NCI-H524 treated with DMSO at 0.1 percent for 48 hours (cell line): ENCODE measurements at regions not wholly inside any gene's neighbourhood (a gene's known extent, or its start where the extent isn't known, plus 50 kb on each side); places are given as distances from the start of the nearest gene placed in this dataset.
A peak's percentile ranks its signal among the peaks of the same experiment; 100 is the strongest.
"Not testable (repeated sequence)": the region's sequence is repeated elsewhere in the genome, so short reads cannot be mapped to it uniquely, and the experiment has no call there.

Experiments
- DNase-seq: peaks from one replicate; lab custom pipeline; 2025; lab: John Stamatoyannopoulos, UW

DNA sequence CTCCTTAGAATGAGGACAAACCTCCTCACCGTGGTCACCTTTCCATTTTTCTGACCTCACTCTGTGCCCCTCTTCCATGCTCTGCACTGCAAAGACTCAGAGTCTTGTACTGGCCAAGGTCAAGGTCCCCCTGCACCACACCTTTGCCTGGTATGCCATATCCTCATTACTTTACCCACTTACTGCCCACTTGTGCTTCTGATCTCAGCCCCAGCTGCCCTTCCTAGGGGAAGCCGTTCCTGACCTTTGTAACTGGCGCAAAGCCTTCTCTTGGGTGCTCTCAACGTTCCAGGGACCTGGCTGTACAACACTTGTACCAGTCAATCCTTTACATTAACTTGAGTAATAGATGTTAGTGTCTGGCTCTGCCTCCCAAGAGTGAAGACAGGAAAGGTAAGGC is 256.0 kb downstream of the SV2B start:
- no peak for DNase-seq

DNA sequence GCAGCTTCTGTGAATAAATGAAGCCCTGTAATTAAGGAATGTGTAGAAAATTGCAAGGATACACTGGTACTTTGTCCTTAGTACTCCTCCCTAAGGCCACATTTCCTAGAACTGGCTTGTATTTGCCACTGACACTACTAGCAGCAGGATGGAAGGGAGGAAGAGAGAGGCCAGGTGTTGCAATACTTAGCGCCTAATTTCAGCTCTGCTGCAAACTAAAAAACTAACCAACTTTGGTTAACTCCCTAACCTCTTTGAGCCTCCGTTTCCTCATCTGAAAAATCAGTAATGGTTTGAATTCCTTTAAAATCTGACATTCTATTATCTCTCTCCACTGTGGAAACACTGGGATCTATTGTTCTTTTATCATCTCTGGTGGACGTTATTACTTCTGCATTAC is 257.0 kb downstream of the SV2B start:
- no peak for DNase-seq

DNA sequence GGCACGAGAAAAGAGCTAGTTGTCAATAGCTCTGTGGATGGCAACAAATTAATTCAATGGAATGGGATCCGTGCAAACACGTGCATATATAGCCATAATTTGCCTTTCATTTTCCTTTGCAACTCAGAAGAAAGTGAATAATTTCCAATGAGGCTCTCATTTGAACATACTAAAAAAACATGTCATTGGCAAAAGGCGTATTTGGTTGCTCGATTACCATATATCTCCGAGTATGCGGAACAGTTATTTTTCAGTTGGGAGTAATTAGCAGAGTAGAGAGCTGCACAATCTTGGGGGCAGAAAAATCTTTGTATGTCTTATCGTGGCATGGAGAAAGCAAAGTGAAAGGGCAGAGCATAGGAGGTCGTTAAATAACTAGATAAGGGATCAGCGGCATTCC is 257.4 kb downstream of the SV2B start:
- DNase-seq = no peak

DNA sequence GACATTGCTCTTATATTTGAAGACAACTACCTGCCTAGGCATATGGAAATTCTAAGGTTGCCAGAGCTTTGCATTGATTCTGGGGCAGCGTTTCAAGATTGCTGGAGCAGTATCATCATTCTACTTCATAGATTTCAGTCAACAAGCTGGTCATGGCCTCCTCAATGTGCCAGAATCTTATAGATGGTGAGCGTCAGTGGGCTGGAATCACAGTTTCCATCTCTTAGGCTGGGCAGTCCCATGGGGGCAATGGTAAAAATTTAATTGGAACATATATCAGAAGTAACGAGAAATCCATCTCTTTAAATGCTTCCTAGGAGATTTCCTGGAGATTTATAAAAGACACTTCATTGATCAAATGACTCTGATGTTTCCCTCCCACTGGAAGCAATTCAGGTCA is 258.3 kb downstream of the SV2B start:
- no peak for DNase-seq

DNA sequence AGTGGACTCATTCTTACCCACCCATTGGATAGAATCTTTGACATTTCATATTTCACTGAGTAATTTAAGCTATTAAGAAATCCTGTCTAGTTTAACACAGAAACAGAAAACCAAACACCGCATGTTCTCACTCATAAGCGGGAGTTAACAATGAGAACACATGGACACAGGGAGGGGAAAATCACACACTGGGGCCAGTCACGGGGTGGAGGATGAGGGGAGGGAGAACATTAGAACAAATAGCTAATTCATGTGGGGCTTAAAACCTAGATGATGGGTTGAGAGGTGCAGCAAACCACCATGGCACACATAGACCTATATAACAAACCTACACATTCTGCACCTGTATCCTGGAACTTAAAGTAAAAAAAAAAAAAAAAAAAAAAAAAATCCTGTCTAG is 261.6 kb downstream of the SV2B start:
- DNase-seq = not testable (repeated sequence)

DNA sequence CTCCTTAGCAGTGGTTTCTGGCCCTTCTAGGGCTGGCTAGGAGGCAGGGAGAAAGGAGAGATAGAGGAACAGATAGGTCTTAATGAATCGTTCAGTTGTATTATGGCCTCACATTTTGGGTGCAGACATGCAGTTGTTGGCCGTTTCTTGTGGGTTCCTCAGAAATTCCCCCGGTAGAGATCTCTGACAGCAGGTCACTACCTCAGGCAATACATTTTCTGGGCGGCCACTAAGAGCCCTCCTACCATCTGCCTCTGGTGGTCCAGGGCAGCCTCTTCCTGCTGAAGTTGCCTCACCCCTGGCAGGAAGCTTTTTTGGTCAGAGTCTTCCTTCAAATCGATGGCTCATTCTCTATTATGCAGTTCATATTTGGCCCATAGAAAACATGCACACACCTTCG is 266.1 kb downstream of the SV2B start:
- DNase-seq = no peak

DNA sequence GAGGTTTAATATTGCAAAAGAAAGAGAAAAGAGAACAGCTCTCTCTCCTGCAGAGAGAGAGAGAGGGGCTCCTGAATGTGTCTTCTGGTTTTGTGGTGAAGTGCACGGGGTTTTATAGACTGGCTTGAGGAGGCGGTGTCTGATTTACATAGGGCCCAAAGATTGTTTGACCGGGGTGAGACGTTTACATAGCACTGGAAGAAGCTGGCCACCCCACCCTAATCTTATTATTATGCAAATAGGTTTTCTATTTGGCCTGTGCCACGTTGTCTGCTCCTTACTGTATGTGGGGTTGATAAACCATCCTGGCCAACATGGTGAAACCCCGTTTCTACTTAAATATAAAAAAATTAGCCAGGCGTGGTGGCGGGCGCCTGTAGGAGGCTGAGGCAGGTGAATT is 268.6 kb downstream of the SV2B start:
- DNase-seq = no peak

DNA sequence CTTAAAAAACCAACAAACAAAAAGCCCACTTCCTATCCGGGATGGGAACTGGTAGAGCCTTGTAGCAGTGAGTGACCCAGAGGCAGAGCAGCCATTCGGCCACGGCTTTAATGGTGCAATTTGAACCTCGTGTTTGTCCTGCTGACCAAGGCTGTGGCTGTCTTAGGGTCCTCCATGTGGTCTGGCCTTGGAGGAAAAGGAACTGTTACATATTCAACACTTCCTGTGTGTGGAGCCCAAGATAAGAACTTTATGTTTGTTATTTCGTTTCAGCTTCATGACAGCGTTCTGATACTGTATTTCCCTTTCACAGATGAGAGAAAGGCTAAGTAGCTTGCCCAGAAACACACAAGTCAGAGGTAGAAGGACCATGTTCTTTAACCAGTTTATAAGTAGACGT is 269.8 kb downstream of the SV2B start:
- DNase-seq = no peak

DNA sequence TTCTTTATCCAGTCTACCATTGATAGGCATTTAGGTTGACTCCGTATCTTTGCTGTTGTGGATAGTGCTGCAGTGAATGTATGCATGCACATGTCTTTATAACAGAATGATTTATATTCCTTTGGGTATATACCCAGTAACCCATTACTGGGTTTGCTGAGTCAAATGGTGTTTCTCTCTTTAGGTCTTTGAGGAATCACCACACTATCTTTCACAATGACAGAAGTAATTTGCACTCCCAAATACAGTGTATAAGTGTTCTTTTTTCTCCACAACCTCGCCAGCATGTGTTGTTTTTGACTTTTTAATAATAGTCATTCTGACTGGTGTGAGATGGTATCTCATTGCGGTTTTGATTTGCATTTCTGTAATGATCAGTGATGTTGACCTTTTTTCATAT is 271.3 kb downstream of the SV2B start:
- not testable (repeated sequence) for DNase-seq

DNA sequence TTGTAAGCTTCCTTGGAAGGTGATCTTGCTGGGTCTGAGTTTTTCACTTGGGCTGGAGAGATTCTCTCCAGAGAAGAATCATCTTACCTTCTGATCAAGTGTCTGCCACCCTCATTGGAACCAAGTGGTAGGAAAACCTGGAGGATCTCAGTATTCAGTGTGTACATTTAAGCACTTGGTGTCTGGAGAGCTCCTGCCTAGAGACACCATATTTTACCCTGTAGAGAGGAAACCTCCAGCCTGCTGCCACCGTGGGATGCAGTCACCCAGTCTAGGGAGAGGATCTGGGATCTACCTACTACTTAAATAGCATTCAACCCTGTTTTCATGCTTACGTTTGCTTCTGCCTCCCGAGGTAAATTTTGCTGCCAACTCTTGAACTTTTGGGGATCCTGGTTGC is 274.3 kb downstream of the SV2B start:
- no peak for DNase-seq

DNA sequence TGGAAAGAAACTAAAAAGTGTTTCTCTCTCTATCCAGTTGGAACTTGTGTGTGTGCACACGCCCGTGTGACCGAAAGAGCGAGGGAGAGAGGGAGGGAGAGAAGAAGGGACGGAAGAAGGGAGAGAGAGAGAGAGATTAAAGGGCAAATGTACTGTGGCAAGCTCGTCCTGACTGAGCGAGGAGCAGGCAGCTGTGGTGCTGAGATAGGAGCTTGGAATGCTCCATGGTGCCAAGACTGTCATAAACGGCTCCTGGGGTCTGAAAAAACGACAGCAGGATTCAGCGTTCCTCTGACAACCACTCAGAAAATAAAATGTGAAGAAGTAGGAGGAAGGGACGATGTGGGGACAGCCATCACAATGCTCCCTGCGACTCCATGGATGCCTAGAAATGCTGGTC is 276.0 kb downstream of the SV2B start:
- no peak for DNase-seq

DNA sequence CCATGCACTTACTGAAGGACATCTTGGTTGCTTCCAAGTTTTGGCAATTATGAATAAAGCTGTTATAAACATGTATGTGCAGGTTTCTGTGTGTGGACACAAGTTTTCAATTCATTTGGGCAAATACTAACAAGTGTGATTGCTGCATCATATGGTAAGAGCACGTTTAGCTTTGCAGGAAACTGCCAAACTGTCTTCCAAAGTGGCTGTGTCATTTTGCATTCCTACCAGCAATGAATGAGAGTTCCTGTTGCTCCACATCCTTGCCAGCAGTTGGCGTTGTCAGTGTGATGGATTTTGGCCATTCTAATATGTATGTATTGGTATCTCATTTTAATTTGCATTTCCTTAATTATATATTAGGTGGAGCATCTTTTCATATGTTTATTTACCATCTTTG is 280.1 kb downstream of the SV2B start:
- no peak for DNase-seq

DNA sequence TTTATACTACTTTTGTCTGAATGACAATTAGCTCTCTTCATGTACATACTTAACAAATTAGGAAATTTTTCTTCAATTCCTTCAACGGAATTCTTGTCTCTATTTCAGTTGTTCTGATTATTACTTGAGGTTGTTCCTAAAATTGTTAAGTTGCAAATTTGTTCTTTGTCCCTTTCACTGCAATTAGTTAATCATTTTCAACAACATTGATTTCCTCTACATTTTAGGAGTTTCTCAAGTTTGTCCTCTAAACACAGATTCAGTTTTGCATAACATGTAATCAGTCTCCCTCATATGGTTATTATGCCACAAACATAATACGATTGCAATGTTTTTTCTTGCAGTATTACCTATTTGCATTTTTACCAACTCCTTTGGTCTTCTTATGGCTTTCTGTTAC is 283.5 kb downstream of the SV2B start:
- no peak for DNase-seq

DNA sequence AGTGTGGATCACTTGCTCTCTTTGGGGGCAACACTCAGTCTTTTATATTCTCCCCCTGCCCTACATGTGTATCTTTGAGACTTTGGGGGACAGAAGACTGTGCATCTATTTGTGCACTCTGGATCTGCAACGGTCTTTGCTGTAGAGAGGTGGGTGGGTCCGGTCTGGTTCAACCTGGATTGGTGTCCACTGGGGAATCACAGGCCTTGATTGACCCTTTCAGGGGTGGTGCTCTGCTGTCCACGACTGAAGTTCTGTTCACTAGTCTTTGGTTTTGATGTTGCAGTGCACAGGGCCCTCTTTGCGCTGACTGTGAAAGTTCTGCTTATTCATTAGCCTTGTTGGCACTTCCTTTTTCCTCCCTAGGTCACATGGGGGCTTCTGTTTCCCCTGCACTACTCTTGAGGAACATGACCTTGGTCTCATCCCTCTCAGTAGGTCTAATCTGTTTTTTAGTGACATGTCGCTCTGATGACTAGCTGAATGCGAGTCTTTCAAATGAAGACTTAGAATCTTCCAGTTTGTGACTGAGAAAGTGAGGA is 284.2 kb downstream of the SV2B start:
- no peak for DNase-seq

DNA sequence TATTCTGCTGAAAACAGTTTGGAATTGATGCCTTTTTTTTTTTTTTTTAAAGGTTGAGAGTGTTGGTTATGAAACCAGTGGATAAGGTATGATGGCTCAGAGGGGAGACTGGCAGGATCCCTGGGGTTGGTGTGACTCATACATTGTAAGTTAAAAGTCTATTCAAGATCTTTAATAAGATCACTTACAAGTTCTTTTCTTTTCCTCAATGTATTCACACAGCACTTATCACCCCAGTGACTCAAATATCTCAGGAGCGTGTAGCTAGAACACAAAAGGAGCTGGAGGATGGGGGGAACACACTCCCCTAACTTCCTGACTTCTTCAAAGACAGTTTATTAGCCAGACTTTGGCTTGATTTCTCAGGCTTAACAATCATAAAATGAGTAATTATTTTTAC is 285.3 kb downstream of the SV2B start:
- no peak for DNase-seq

DNA sequence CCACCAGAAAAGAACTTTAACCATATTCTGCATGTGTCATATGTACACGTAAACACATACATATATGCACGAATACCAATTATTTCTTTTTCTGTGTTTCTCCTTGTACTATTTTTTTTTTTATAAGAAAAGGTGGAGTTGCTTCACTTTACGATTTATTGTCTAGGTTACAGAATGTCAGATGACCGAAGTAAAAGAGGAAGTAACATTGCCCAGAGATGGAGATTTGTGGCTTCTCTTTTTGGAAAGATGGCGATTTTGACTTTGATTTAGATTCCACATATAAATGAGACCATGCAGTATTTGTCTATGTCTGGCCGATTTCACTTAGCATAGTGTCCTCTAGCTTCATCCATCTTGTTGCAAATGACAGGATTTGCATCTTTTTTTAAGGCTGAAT is 293.1 kb downstream of the SV2B start:
- DNase-seq = no peak

DNA sequence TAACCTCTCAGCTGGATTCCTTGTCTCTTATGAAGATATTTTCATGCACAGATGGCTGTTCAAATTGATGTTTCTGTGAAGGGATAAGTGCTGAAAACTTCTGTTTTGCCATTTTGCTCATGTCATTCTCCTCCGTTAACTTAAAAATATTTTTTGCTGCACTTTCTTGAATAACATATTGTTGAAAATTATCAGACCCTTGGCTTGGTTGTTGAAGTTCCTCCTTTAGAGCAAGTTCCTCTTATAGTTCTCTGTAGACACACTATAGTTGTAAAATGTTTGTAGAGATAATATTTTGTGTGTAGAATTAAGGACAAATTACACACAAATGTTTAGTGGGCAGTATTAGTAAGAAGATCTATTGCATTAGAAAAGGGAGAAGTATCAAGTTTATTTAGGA is 300.4 kb downstream of the SV2B start:
- DNase-seq = no peak

DNA sequence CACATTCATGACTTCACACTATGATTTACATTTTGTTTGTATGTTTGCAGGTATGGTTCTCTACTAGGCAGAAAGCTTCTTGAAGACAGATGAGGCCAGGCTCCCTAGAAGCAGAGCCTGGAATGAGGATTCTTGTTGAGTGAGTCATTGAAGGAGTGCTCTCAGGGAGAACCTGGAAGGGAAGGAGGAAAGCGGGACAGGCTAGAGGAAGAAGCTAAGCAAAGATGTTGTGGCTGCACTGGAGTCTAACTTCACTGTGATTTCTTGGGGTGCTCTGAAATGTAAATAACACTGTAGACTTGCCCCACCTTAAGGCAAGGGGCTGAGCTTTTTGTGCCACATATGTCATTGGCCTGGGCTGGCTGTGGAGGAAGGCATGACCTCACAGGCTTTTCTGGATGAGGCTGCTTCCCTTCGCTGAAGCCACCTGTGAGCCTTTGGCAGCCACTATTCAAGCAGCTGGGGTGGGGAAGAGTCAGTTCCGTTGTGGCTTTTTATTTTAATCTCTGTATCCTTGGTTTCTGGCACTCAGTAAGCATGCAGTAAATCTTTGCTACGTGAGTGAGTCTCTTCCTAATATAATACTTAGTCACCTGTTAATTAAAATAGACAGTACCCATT is 307.3 kb downstream of the SV2B start:
- no peak for DNase-seq

DNA sequence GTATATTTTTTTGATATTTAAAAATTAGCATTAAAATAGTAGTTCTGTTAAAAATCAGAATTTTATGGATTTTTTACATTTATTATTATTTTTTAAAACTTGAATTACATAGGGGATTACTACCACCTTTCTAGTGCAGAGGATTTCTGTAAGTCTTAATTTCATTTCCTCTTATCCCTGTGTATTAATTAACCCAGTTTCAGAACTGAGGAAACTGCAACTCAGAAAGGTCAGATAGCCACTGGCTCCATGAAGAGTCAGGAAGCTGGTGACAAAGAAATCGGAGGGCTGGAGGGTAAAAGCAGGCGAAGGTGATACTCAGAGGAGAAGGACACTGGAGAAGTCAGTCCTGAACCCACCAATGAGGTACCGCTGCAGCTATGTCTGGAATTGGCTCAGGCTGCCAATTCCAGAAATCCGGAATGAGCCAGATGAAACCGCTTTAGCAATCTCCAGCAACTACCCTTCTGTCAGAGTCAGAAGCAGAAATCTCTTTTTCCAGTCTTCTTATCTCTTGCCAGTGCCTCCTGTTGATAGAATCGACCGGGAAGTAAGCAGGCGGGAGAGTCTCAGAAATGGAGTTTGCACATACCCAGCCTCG is 308.5 kb downstream of the SV2B start:
- DNase-seq = no peak

DNA sequence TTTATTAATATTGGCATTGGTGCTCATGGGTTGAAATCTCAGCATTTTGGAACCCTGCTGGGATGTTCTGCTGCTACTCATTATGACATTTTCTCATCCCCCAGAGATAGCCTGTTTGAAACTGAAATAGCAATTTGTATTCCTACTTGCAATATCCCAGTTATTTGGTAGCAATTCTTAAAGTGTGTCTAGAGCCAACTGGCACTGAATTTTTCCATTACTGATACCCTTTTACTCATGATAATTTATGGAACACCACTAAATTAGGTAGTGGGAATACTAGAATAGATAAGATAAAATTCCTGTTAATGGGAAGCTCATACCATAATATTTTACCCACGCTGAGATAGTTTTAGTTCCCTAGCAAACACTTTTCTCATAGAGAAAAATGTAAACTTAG is 309.3 kb downstream of the SV2B start:
- DNase-seq = no peak

DNA sequence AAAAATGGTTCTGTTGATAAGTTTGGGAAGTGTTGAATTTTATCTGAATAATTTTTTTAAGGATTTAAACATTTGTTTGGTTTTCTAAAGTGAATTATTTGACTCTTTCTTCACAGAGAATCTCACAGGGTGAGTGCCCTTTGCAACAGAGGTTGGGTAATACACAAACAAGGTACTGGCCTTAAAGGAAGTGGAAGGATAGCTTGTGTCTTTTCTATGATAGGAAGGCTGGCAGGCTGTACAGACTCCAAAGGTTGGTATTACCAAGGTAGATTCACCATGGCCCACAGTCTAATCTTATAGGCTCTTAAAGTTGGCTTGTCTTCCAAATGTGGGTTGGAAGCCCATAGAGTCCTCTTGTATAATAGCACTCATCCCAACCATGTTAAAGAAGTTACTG is 311.5 kb downstream of the SV2B start:
- no peak for DNase-seq

DNA sequence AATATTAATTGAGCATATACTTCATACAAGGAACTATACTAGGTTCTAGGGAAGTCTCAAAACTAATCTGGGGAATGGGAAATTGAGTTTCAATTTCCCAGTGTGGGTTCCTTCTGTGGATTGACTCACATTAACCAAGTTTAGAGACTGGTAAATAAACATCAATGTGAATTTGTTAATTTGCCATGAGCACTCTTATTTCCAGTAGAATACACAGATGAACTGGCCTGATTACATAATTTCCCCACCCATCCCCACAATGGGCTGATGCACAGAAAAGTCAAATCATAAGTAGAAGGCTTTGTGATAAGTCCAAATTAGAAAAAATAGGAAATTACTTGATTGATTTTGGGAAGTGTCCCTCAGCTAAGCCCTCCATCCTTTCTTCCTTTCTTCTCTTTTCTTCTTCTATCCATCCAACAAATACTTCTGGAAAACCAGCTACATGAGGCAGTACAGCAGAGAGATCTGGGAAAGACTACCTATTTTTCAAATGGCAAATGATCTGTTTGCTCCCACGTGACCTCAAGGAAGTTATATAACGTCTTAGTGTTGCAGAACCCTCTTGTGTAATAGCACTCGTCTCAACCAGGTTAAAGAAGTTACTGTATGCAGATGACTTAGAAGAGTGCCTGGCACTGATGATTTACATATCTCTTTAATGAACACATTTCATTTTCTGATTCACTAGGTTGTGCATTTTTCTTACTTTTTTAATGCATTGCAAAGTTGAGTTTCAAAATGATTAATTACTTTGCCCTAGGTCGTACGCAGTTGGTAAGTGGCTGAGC is 312.3 kb downstream of the SV2B start:
- no peak for DNase-seq

DNA sequence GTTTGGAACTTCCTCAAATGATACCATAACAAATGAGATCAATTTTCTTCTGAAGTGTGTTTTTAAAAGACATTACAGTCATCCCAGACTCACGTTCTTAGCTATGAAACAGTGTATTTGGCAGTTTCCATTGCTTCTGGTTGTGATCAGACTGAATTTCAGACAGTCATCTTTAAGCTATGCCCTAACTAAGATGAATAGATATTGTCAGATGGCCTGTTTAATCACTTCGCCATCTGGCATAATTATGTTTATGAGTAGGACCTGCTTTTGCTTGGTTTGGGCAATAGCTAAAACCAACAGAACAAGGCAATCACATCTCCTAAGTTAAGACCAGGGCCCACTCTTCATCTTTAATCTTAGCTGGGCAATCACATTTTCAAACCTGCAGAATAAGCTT is 313.1 kb downstream of the SV2B start:
- peak; percentile 94 for DNase-seq
